ENCODE measurements at regions not wholly inside any gene's neighbourhood (a gene's known extent, or its start where the extent isn't known, plus 50 kb on each side); places are given as distances from the start of the nearest gene placed in this dataset.

DNA sequence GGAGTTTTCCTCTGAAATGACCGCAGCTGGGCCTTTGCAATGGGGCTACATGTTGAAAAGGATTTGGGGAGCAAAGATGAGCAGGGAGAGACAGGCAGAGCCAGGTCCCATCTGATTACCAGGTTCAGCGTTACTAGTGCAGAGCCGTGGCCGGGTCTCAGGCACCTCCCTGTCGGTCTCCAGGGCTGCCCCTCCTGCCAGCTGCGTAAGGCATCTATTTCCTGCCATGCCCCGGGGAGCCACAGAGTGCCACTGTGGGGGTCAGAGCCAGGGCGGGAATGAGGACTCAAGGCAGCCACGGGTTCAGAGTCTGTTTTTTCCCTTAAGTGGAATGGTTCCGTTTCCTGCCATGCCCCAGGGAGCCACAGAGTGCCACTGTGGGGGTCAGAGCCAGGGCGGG lies 382.6 kb upstream of the SHH start:
- TF ChIP-seq POLR2A (IDR thresholded peaks at IDR 0.05) (no peak), POLR2AphosphoS5 (IDR thresholded peaks at IDR 0.05) (no peak), EP300 (IDR thresholded peaks at IDR 0.05) (no peak)
- TF ChIP-seq, protein P1, sequence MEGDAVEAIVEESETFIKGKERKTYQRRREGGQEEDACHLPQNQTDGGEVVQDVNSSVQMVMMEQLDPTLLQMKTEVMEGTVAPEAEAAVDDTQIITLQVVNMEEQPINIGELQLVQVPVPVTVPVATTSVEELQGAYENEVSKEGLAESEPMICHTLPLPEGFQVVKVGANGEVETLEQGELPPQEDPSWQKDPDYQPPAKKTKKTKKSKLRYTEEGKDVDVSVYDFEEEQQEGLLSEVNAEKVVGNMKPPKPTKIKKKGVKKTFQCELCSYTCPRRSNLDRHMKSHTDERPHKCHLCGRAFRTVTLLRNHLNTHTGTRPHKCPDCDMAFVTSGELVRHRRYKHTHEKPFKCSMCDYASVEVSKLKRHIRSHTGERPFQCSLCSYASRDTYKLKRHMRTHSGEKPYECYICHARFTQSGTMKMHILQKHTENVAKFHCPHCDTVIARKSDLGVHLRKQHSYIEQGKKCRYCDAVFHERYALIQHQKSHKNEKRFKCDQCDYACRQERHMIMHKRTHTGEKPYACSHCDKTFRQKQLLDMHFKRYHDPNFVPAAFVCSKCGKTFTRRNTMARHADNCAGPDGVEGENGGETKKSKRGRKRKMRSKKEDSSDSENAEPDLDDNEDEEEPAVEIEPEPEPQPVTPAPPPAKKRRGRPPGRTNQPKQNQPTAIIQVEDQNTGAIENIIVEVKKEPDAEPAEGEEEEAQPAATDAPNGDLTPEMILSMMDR (IDR thresholded peaks at IDR 0.05): no peak

Measured in upper lobe of left lung (tissue), 4 donors.